ENCODE measurements at regions not wholly inside any gene's neighbourhood (a gene's known extent, or its start where the extent isn't known, plus 50 kb on each side); places are given as distances from the start of the nearest gene placed in this dataset.

DNA sequence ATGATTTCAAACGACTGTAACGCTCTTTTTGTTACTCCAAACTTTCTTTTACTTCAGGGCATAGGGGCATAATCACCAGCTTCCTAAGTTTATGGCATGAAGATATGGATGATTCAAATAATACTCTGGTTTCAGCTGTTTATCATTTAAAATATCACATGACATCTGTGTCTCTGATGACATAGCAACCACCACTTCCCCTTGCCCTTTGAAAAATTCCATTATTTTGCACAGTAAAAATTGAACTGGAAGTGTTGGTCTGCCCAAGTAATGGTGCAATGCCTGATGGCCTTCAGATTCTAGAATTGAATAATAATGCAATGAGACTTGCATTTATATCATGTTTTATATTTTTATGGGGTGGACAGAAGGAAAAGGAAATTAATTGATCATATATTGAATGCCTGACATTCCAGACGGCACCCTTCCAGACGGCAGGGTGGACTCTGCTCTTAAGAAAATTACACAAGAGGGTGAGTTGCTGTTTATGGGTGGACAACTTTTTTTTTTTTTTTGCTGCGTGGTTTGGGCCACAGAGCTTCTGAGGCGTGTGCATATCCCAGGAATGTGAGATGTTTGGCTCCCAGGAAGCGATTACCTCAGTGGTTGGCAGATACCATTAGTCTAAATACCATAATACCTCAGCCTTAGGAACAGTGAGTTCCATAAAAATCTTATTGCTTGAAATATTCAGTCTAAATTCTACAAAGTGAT lies 101.7 kb upstream of the ZNF521 start:
- TF ChIP-seq TEAD4 (IDR thresholded peaks at IDR 0.05) (no peak), TAF1 (IDR thresholded peaks at IDR 0.05; ENCODE audit: low read depth) (no peak), TCF12 (IDR thresholded peaks at IDR 0.05; ENCODE audit: low read depth) (no peak), NFIC (IDR thresholded peaks at IDR 0.05) (no peak), RAD21 (IDR thresholded peaks at IDR 0.05; ENCODE audit: low read depth) (no peak)
- TF ChIP-seq, protein P1, sequence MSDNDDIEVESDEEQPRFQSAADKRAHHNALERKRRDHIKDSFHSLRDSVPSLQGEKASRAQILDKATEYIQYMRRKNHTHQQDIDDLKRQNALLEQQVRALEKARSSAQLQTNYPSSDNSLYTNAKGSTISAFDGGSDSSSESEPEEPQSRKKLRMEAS (IDR thresholded peaks at IDR 0.05): no peak
- TF ChIP-seq, protein P2, sequence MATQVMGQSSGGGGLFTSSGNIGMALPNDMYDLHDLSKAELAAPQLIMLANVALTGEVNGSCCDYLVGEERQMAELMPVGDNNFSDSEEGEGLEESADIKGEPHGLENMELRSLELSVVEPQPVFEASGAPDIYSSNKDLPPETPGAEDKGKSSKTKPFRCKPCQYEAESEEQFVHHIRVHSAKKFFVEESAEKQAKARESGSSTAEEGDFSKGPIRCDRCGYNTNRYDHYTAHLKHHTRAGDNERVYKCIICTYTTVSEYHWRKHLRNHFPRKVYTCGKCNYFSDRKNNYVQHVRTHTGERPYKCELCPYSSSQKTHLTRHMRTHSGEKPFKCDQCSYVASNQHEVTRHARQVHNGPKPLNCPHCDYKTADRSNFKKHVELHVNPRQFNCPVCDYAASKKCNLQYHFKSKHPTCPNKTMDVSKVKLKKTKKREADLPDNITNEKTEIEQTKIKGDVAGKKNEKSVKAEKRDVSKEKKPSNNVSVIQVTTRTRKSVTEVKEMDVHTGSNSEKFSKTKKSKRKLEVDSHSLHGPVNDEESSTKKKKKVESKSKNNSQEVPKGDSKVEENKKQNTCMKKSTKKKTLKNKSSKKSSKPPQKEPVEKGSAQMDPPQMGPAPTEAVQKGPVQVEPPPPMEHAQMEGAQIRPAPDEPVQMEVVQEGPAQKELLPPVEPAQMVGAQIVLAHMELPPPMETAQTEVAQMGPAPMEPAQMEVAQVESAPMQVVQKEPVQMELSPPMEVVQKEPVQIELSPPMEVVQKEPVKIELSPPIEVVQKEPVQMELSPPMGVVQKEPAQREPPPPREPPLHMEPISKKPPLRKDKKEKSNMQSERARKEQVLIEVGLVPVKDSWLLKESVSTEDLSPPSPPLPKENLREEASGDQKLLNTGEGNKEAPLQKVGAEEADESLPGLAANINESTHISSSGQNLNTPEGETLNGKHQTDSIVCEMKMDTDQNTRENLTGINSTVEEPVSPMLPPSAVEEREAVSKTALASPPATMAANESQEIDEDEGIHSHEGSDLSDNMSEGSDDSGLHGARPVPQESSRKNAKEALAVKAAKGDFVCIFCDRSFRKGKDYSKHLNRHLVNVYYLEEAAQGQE (IDR thresholded peaks at IDR 0.05; ENCODE audit: low read depth): no peak

Data from Ishikawa (cell line).